ENCODE measurements at regions not wholly inside any gene's neighbourhood (a gene's known extent, or its start where the extent isn't known, plus 50 kb on each side); places are given as distances from the start of the nearest gene placed in this dataset.
"Not testable (repeated sequence)": the region's sequence is repeated elsewhere in the genome, so short reads cannot be mapped to it uniquely, and the experiment has no call there.

DNA sequence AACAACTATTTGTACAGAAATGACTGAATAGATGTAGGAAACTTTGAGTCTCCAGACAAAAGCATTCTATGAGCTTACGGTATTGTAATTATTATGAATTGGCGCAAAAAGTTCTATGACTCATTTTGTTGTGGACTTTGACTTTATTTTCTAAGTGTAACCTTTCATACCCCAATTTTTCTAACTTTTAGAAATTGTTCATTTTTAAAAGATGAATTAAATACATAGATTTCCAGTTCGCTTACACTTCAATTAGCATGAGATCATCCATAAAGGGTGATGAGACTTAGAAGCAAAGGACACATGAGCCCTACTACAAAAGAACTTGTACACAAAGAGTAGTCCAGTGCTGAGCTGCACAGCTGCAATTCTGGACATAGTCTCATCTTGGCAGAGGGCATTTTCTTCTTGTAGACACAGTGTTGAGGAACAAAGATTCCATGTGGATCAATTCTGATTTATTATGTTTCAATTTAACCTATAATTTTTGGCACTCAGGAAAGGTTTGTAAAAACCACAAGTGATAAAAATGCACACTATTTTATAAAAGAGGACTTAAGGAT, 431.1 kb downstream of the LRRIQ3 start:
- DNase-seq = no peak

DNA sequence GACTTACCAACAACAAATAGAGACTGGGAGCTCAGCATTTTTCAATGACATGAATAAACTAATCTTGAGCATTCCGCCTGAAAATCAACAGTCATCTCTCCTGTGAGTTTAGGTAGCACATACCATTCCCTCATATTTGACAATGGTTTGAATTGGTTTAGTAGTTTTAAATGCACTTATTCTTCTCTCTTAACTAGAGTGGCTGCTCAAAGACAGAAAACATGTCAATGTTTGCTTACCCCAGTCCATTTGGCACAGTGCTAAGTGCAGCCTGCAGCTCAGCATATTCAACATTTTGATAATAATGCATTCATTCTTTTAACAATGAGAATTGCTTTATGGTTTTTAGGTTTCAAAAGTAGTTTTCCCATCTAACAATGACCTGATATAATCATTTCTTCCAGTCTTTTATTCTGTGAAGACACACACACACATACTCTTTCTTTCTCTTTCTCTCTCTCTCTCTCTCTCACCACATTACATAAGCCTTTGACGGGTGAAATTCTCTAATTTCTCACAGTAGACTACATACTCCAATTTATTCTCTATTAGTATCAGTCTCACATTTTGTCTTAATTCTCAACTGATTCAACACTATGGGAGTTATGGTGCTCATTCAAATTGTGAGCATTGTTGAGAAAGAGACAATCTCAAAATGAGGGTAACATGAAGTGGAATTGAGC, 432.3 kb downstream of the LRRIQ3 start:
- DNase-seq = peak in 1 of 3 experiments; percentile 50

DNA sequence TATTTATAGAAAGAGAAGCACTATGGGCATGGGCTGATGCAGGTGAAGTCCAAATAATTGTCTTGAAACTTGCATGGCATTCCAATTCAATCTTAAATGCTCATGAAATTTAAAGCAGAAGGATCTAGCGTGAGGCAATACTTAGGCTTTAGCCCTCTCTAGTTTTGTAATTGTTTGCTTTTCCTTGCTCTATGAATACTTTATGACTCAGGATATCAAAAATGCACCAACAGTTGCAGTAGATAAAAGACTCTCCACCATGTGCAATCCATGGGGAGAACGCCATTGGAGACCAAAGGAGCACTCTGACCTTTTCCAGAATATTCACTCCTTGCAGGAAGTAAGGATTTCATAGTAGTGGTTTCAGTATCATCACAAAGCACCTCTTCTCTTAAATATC, 436.4 kb downstream of the LRRIQ3 start:
- no peak for DNase-seq

DNA sequence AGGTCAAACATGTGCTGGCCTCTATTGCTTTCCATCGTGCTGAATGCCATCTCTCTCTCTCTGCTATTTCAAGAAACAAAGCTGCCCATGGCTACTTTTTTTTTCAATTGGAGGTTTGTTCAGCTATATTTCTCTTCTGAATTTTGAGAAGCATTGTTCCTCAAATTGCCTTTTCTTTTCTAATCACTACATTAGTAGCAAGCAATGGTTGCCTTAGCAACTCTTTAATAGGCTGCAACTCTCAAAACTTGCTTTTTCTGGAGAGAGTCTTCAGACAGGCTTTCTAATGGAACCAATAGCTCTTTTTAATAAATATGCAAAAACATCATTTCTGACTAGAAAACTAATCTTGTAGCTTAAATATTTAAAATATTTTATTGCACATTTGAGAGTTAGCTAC, 439.0 kb downstream of the LRRIQ3 start:
- no peak for DNase-seq

DNA sequence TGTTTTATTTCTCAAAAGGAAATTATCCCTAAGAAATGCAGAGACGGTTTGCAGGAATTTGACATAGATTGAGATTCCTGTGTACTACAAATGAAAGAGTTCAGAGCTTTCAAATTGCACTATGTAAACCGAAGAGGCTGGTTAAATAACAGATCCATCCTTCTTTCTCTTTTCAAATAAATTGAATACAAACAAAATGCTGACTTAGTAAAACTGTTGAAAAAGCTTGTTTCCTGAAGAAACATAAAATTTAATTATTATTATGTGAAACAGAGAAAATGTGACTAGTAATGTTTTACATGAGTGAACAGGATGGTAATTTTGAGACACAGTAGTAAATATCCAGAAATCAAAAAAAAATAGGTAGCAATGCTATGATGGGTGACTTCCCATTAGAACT, 441.2 kb downstream of the LRRIQ3 start:
- no peak for DNase-seq

DNA sequence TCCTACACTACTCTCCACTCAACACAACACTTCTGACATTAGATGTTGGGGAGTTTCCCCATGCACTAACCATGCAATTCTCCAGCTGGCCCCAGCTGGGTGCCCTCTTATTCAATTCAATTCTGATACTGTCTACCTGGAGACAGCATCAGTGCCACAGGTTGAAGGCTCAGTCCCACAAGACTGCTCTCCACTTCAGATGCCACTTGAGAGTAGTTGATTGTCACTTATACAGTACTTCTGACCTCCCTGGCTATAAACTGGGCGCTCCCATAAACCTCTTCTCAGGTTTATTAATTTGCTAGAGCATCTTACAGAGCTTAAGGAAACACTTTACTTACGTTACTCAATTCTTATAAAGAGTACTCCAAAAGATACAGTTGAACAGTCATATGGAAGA, 442.3 kb downstream of the LRRIQ3 start:
- peak in 2 of 3 experiments; percentile 15 to 92 for DNase-seq

DNA sequence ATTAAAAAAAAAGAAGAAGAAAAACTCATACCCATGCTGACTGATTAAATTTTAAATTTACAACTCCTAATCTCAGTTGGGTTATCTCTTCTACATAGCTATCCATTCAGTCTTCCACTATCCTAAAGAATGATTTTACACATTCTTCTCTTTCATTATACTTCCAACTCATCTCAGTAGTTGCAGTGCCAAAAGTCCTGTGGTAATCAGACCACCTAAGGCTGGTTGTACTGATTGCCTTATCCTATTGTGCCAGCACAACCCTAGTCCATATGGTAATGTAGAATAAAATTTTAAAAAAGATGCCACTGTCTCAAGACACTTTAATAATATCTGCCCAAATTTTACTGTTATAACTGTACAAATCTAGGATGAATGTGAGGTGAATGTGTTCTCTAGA, 448.0 kb downstream of the LRRIQ3 start:
- DNase-seq = no peak

DNA sequence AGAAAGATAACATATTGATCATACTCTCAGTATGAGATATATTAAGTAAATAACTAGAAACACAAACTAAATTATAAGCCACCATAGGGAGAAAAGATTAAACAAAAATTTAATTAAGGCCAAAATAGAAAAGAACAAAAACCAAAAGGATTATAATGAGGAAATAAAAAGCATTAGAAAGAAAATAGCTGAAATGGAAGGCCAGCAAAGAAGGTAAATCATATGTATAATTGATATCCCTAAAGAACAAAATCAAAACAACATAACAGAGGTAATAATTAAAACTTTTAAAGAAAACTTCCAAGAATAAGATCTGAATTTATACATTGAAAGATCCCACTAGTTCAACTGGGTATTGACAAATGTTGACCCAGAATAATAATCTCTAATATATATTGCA, 453.0 kb downstream of the LRRIQ3 start:
- no peak for DNase-seq

DNA sequence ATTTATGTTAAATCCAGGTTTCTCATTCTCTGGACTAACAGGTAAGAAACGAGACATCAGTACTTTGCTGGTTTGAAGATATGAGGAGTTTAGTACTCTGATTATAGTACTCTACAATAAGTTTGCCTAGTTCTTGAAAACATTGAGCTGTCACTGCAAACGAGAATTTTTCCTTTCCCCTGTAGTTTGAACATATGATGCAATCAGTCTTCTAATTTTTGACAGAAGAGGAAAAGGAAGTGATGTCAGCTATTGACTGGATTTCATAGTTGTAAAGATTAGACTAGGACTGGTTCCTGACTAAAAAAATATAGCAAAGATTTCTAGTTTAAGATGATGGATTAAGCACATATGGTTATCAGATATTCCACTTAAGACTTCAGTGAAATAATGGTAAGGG, 461.9 kb downstream of the LRRIQ3 start:
- no peak for DNase-seq

DNA sequence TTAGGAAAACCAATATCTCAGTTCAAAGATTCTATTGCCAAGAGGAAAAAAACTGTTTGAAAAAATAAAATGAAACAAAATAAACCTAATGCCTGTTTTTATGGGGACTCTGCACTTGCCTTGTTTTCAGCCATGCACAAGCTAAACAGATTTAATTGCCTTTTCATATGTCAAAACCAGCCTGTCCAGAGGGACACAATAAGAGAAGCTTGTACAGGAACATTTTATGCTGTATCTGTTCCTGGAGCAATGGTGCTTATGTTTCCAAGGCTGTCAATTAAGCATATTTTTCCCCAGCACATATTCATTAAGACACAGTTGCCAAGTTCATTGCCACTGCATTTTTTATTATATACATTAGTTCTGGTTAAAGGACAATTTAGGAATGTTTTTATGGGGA, 470.9 kb downstream of the LRRIQ3 start:
- no peak for DNase-seq

DNA sequence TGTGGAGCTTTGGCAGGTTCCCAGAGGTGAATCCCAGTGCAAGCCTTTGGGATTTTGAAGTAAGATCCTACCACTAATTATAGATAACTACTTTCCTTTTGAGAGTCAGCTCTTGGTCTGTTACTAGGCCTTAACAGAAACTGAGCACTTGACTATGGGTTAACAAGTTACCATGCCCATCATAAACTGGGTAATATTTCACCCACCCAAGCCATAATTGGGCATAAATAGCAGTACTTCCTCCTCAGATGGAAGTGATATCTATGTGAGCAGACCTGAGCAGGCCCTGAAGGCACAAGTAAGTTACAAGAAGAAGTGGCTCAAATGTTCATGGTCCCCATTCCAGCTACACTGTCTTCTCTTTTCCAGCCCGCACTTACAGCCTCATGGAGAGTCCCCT, 475.9 kb downstream of the LRRIQ3 start:
- no peak for DNase-seq

DNA sequence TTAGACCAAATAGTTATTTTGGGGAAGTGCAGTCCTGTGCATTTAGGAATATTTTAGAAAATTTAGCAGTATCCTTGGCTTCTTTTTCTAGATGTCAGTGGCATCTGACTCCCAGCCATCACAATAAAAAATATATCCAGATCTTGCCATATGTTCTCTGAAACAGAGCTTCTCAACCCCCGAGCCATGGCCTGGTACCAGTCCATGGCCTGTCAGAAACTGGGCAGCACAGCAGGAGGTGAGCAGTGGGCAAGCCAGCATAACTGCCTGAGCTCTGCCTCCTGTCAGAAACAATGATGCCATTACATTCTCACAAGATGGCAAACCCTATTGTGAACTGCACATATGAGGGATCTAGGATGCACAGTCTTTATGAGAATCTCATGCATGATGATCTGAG, 480.0 kb downstream of the LRRIQ3 start:
- DNase-seq = no peak

DNA sequence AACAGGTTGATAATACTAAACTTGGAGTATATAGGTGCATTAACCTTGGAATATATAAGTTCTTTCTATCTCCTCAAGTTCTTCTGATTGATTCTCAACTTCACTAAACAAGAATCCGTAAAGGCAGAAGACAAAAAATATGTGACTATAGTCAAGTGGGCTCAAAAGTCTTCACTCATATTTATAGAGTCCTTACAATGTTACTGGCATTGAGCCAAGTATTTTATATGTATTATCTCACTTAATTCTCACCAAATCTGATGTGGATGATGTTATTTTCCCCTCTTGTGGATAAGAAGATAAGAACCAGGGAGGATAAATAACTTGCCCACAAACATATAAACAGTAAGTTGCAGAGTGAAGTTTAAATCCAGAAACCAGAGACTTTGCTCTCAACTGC, 486.9 kb downstream of the LRRIQ3 start:
- no peak for DNase-seq

DNA sequence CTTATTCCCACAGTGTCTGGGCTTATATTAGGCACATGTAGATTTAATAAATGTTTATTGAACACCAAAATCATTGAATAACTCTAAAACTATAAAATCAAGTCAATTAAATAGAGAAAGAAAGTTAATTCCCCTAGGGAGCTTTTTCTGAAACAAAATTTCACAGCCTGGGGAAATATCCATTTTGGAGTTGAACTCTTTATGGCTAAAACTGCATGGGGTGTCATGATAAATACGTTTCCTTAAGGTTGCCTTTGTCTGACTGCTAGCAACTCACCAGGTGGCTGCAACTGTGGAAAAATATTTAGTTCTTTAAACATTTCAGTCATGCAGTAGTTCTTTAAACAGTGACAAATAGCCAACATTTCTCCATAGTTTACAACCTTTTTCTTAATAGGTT, 496.1 kb downstream of the LRRIQ3 start:
- peak in 2 of 3 experiments; percentile 54 to 89 for DNase-seq

DNA sequence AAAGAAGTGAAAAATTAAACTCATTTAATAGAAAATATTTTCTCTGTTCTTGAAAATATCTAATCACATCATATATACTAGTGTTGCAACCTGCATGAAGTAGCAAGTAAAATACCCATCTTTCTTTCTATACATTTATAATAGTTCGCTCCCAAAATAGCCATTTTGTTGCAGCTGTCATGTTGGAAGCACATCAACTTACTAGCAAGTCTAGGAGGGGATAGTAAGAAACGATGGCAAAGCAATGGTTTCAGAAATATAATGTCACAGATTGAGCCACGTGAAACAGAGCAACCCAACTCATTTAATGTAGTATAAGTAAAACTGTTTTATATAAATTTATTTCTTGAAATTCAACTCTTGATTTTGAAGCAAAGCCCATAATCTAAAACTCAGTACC, 521.8 kb downstream of the LRRIQ3 start:
- no peak for DNase-seq

DNA sequence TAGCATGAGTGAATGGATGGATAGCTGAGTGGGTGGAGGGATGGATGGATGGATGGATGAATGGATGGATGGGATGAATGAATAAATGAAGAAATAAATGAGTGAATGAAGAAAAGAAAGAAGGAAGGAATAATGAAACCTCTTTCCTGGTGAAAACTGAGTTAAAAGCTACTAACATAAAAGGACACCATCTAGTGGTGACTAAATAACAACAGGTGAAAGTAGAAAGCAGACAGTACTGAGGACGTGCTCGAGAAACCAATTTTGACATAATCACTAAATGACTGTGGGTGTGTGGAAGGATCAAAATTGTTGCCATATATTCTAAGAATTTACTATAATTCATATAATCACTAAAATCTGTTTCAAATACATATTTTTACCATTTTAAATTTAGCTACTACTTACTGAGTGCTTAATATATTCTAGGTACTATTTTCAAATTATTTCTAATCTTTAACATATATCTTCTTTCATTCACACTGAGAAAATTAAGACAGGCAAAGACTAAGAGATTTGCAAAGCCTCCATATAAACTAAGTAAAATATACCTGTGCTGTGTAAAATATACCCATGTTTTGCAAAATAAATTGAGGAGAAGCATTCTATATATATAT, 522.9 kb downstream of the LRRIQ3 start:
- DNase-seq = peak in 2 of 3 experiments; percentile 5 to 58

DNA sequence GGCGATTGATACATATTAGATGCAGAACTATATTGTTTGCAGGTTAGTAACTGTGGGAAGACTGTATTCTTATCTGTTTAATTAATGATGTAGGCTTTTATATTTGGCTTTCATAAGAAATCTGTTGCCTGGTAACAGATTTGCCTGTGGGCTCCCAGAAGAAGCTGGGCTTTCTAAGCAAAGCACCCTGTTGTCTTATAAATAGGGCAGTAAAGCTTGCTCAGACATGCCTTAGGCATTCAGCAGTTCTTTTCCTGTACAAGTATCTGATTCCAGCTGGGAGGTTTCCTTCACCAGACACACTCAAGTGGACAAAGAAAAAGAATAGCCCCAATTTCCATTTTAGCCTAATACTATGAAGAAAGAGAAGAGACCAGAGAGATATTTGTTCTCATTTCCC, 524.0 kb downstream of the LRRIQ3 start:
- DNase-seq = peak; percentile 44 to 89 (median 81)

DNA sequence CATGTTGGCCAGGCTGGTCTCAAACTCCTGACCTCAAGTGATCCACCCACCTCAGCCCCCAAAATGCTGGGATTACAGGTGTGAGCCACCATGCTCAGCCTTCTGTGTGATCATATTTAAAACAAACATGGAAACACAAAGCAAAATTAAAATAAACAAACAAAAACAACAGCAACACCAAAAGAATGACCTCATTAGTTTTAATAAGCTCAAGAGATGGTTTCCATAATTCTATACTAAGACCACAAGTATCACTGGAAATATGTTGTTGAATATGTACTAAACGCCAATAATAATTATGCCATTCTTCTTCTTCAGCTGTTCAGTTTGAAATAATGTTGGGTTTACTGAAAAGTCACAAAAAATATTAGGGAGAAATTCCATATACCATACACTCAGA, 526.4 kb downstream of the LRRIQ3 start:
- no peak for DNase-seq

DNA sequence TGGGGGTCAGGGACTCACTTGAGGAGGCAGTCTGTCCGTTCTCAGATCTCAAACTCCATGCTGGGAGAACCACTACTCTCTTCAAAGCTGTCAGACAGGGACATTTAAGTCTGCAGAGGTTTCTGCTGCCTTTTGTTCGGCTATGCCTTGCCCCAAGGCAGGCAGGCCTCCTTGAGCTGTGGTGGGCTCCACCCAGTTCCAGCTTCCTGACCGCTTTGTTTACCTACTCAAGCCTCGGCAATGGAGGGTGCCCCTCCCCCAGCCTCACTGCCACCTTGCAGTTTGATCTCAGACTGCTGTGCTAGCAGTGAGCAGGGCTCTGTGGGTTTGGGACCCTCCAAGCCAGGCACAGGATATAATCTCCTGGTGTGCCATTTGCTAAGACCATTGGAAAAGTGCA, 530.0 kb downstream of the LRRIQ3 start:
- not testable (repeated sequence) for DNase-seq

DNA sequence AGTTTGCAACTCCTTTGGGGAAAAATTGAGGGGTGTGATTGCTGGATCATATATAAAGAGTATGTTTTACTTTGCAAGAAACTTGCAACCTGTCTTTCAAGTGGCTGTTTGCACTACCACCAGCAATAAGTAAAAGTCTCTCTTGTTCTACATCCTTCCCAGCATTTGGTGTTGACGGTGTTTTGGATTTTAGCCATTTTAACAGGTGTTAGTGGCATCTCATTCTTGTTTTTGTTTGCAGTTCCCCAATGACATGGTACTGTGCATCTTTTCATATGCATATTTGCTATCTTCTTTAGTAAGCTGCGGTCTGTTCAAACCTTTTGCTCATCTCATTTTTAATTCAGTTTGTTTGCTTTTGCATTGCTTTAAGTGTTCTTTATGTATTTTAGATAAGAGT, 535.5 kb downstream of the LRRIQ3 start:
- DNase-seq = no peak

DNA sequence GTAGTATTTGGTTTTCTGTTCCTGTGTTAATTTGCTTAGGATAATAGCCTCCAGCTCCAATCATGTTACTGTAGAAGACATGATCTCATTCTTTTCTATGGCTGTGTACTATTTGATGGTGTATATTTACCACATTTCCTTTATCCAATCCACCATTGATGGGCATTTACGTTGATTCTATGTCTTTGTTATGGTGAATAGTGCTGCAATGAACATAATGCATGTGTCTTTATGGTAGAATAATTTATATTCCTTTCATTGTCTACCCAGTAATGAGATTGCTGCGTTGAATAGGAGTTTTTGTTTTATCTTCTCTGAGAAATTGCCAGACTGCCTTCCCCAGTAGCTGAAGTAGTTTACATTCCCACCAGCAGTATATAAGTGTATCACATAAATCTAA, 538.8 kb downstream of the LRRIQ3 start:
- peak in 1 of 3 experiments; percentile 56 for DNase-seq

DNA sequence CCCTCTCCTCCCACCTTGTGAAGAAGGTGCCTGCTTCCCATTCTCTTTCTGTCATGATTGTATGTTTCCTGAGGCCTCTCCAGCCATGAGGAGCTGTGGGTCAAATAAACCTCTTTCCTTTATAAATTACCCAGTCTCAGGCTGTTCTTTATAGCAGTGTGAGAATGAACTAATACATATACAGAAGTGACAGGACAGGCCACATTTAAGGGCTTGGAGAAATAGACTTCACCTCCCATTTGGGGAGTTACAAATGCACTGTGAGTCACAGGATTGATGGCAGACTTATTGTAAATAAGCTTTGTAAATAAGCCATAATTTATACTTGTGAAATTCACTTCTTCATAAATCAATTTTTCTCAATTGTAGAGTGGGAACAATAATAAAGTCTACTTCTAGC, 543.3 kb downstream of the LRRIQ3 start:
- DNase-seq = no peak

DNA sequence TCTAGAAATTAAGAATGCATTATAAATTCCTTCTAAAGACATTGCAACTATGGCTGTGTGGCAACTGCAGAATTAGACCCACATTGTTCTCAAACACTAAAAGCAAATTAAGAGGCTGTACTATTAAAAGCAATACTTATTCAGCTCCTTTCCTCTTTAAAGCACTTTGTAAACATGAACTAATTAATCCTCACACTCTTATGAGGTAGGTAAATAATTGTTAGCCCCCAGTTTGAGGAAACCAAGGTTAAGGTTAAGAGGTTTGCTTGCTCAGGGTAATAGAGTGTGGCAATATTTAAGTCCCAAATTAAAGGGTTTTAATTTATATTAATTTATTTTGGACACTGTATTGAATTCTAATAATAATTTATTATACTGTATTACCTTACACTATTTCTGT, 553.8 kb downstream of the LRRIQ3 start:
- DNase-seq = peak in 1 of 3 experiments; percentile 74

DNA sequence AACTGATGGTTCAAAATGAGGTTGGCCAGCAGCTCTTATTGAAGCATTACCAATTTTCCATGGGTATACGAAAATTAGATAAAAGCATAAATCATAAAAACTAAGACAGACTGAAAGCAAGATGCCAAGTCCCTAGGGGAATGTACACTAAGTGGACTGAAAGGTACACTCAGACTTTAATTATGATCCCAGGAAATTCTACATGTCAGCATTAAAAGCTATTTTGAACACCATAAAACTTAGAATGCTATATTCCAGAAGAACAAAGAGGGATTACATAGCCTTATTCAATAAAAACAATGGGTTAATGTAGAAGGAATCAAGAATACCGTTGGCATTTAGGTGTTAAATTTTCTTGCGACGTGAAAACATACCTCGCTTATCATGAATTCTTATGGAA, 558.5 kb downstream of the LRRIQ3 start:
- no peak for DNase-seq

DNA sequence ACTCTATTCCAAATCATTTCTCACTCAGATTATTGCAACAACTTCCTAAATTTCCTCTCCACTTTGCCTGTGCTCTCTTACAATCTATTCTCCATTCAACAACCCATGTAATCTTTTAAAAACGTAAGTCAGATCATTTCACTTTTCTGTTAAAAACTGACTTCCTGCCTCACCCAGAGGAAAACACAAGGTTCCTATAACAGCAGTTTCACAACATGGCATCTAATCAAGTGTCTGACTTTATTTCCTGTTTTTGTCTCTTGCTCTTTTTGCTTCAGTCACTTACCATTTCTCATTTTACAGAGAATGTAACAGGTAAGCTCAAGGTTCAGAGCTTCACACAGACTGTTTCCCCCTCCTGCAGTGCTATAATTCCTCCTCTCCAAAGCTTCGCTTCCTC, 560.7 kb downstream of the LRRIQ3 start:
- no peak for DNase-seq

Data from NCI-H1417 (cell line).